ENCODE measurements at regions not wholly inside any gene's neighbourhood (a gene's known extent, or its start where the extent isn't known, plus 50 kb on each side); places are given as distances from the start of the nearest gene placed in this dataset.

DNA sequence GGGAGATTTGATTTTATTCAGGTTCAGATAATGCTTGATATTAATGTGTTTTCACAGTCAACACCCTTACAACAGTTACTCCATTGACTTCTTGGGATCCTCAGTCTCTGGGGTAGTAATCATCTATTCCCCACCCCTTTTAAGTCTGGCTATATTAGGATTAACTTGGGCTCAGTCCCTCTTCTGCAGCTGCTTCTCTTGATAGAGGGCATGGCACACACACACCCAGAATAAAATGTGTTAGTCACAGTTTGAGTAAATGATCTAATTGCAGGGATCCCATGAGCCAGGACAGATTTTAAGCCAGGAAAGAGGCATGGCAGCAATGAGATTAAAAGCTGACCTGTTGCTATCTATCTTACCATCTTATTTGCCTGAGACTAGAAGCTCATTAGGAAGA is 53.7 kb upstream of the VLDLR start:
- H3K9ac ChIP-seq (ENCODE audit: low read length) = no peak overlapping the region
- no peaks in the 10 kb centered on the region for H4K20me1 ChIP-seq (ENCODE audit: insufficient read depth, low read length)
- no peaks in the 10 kb centered on the region for H3K4me1 ChIP-seq (ENCODE audit: low read length)
- no peak overlapping the region for H3K27ac ChIP-seq (ENCODE audit: low read length)
- no peaks in the 10 kb centered on the region for H3K9me3 ChIP-seq (ENCODE audit: insufficient read depth, low read length)
- H3K79me2 ChIP-seq (ENCODE audit: low read length) = no peaks in the 10 kb centered on the region
- no peak overlapping the region for H3K4me2 ChIP-seq (ENCODE audit: low read length)
- no peak overlapping the region for H2AFZ ChIP-seq (ENCODE audit: low read depth, low read length)
- no peak for TF ChIP-seq EZH2phosphoT487 (IDR thresholded peaks at IDR 0.05; ENCODE audit: low read depth)
- TF ChIP-seq, protein P1, sequence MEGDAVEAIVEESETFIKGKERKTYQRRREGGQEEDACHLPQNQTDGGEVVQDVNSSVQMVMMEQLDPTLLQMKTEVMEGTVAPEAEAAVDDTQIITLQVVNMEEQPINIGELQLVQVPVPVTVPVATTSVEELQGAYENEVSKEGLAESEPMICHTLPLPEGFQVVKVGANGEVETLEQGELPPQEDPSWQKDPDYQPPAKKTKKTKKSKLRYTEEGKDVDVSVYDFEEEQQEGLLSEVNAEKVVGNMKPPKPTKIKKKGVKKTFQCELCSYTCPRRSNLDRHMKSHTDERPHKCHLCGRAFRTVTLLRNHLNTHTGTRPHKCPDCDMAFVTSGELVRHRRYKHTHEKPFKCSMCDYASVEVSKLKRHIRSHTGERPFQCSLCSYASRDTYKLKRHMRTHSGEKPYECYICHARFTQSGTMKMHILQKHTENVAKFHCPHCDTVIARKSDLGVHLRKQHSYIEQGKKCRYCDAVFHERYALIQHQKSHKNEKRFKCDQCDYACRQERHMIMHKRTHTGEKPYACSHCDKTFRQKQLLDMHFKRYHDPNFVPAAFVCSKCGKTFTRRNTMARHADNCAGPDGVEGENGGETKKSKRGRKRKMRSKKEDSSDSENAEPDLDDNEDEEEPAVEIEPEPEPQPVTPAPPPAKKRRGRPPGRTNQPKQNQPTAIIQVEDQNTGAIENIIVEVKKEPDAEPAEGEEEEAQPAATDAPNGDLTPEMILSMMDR (IDR thresholded peaks at IDR 0.05; ENCODE audit: low read depth, low read length) = no peak
- no peak overlapping the region for H3K4me3 ChIP-seq (ENCODE audit: low read length)
- no peaks in the 10 kb centered on the region for H3K27me3 ChIP-seq (ENCODE audit: low read depth, low read length)
- H3K36me3 ChIP-seq (replicated peaks; ENCODE audit: low read depth, low read length) = no peaks in the 10 kb centered on the region

DNA sequence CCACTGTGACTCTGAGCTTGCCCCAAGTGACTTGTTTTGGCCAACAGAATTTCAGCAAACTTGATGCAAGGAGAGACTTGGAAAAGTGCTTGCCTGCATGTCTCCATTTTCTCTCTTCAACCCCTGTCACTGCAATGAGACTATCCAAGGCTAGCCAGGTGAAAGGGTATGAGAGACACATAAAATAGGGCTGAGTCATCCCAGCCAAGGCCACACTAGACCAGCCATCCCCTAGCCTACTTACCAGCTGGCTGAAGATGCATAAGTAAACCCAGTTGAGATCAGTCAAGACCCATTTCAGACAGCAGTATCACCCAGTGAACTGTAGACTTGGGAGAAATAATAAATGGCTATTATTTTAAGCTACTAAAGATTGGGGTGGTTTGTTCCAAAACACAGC is 52.9 kb upstream of the VLDLR start:
- no peak overlapping the region for H3K9ac ChIP-seq (ENCODE audit: low read length)
- TF ChIP-seq, protein P1 (IDR thresholded peaks at IDR 0.05; ENCODE audit: low read depth, low read length) = no peak
- no peak for TF ChIP-seq EZH2phosphoT487 (IDR thresholded peaks at IDR 0.05; ENCODE audit: low read depth)
- no peak overlapping the region for H3K27ac ChIP-seq (ENCODE audit: low read length)
- H3K4me1 ChIP-seq (ENCODE audit: low read length) = no peaks in the 10 kb centered on the region
- no peak overlapping the region for H3K4me3 ChIP-seq (ENCODE audit: low read length)
- no peaks in the 10 kb centered on the region for H3K36me3 ChIP-seq (replicated peaks; ENCODE audit: low read depth, low read length)
- H3K9me3 ChIP-seq (ENCODE audit: insufficient read depth, low read length) = no peaks in the 10 kb centered on the region
- H3K4me2 ChIP-seq (ENCODE audit: low read length) = no peak overlapping the region
- no peaks in the 10 kb centered on the region for H4K20me1 ChIP-seq (ENCODE audit: insufficient read depth, low read length)
- no peaks in the 10 kb centered on the region for H3K27me3 ChIP-seq (ENCODE audit: low read depth, low read length)
- no peaks in the 10 kb centered on the region for H3K79me2 ChIP-seq (ENCODE audit: low read length)
- no peak overlapping the region for H2AFZ ChIP-seq (ENCODE audit: low read depth, low read length)

DNA sequence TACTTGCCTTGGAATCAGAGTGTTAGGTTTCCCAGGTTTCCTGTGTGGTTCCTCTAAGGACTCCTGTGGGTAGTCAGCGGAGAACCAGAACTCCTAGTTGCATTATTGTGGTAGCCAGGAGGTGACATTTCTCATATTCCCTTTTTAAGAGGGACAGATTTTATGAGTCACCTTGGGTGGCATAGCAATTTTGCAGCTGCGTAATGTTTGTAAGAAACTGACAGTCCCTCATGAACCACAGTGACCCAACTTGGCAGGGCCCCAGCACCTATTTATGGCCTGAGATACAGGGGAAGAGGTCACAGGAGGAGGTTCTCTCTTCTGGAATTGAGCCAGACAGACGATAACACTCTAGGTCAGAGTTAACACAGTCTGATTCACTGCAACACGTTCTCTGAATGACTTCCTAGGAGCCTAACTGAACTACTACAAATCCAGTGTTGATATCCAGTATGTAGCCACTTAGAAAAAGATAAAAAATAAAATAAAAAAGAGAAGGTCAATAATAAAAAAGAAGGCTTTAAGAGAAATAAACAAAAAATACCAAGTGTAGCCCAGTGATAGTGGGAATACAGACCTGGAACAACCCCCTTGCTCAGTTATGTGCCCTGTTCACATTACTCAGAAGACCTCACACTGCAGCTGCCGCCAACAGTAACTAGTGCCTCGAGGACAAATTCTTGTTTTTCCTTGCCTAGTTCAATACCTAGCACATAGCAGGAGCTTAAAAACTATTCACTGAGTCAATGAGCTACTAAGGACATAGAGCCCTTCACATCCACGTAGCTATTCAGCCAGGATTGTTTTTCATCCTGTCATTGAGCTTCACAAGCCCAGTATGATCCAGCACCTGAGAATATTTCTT is 50.7 kb upstream of the VLDLR start:
- Histone ChIP-seq H3K4me3 (ENCODE audit: low read length) (no peak overlapping the region), H3K36me3 (replicated peaks; ENCODE audit: low read depth, low read length) (no peaks in the 10 kb centered on the region), H3K9me3 (ENCODE audit: insufficient read depth, low read length) (no peaks in the 10 kb centered on the region), H4K20me1 (ENCODE audit: insufficient read depth, low read length) (no peaks in the 10 kb centered on the region), H3K9ac (ENCODE audit: low read length) (no peak overlapping the region), H3K79me2 (ENCODE audit: low read length) (no peaks in the 10 kb centered on the region), H2AFZ (ENCODE audit: low read depth, low read length) (no peak overlapping the region), H3K4me2 (ENCODE audit: low read length) (no peak overlapping the region), H3K27me3 (ENCODE audit: low read depth, low read length) (no peaks in the 10 kb centered on the region), H3K4me1 (ENCODE audit: low read length) (no peaks in the 10 kb centered on the region), H3K27ac (ENCODE audit: low read length) (no peak overlapping the region)
- no peak for TF ChIP-seq EZH2phosphoT487 (IDR thresholded peaks at IDR 0.05; ENCODE audit: low read depth)
- TF ChIP-seq, protein P1 (IDR thresholded peaks at IDR 0.05; ENCODE audit: low read depth, low read length) = no peak

Data from OCI-LY3 (cell line).